Iris pigment epithelial cell (primary cell): ENCODE measurements at regions not wholly inside any gene's neighbourhood (a gene's known extent, or its start where the extent isn't known, plus 50 kb on each side); places are given as distances from the start of the nearest gene placed in this dataset.

Experiments used
- DNase-seq: peaks from one replicate; pipeline ENCODE4 v3.0.0-alpha.2; 2011; ENCODE audit warnings: low read depth

GRCh38 chr3:16809482-16809881 lies 75.3 kb upstream of the PLCL2 start:
- DNase-seq: no peak

- DNase-seq: no peak
These were observed 74.8 kb upstream of the PLCL2 start for GRCh38 chr3:16809993-16810392.

GRCh38 chr3:16810593-16811367 lies 74.0 kb upstream of the PLCL2 start:
- DNase-seq: no peak

- no peak for DNase-seq
These were observed 72.8 kb upstream of the PLCL2 start for GRCh38 chr3:16811950-16812349.

GRCh38 chr3:16813336-16813735 lies 71.4 kb upstream of the PLCL2 start:
- no peak for DNase-seq

- no peak for DNase-seq
These were observed 68.5 kb upstream of the PLCL2 start for GRCh38 chr3:16816048-16816780.

GRCh38 chr3:16817197-16817596 lies 67.6 kb upstream of the PLCL2 start:
- DNase-seq: no peak

- DNase-seq: no peak
These were observed 66.6 kb upstream of the PLCL2 start for GRCh38 chr3:16818194-16818593.

GRCh38 chr3:16818945-16819344 lies 65.8 kb upstream of the PLCL2 start:
- DNase-seq: no peak

GRCh38 chr3:16820485-16820884 lies 64.3 kb upstream of the PLCL2 start:
- DNase-seq: no peak

- no peak for DNase-seq
These were observed 63.7 kb upstream of the PLCL2 start for GRCh38 chr3:16821053-16821452.

- DNase-seq: no peak
These were observed 60.6 kb upstream of the PLCL2 start for GRCh38 chr3:16824081-16824696.

- no peak for DNase-seq
These were observed 59.0 kb upstream of the PLCL2 start for GRCh38 chr3:16825617-16826204.

- DNase-seq: peak; percentile 80
These were observed 55.9 kb upstream of the PLCL2 start for GRCh38 chr3:16828815-16829214.

- DNase-seq: no peak
These were observed 52.9 kb upstream of the PLCL2 start for GRCh38 chr3:16831846-16832245.

GRCh38 chr3:16834214-16834613 lies 50.5 kb upstream of the PLCL2 start:
- no peak for DNase-seq

- no peak for DNase-seq
These were observed 50.0 kb upstream of the PLCL2 start for GRCh38 chr3:16834753-16835152.
